Right lobe of liver (tissue), 4 donors: ENCODE measurements at regions not wholly inside any gene's neighbourhood (a gene's known extent, or its start where the extent isn't known, plus 50 kb on each side); places are given as distances from the start of the nearest gene placed in this dataset.

Source experiments
- CTCF ChIP-seq, 4 donors: fragments of 200-600 bp in 3 of 4; fragments of 450-650 bp in 1 of 4; IDR thresholded peaks; one replicate each; pipeline versions ENCODE4 v1.5.1 to v1.8.0; 2016 to 2022; ENCODE audit warnings: antibody characterized with exemption in 4 of 4, mild to moderate bottlenecking in 2 of 4
- POLR2A ChIP-seq: fragments of 450-650 bp; IDR thresholded peaks from one replicate; pipeline ENCODE4 v1.6.1; 2017; ENCODE audit warnings: antibody characterized with exemption, mild to moderate bottlenecking
- donor health status: DM: no; HTN: no; CAD: no.
- donor health status: DM: no; HTN: no; CAD: no.
- donor health status: DM: no; HTN: yes; CAD: no.

GRCh38 chr7:80287400-80288174 lies 153.0 kb downstream of the GNAI1 start:
- no peak for TF ChIP-seq CTCF (IDR thresholded peaks at IDR 0.05)
- TF ChIP-seq POLR2A, result no peak
